DOHH2 (cell line): ENCODE measurements at regions not wholly inside any gene's neighbourhood (a gene's known extent, or its start where the extent isn't known, plus 50 kb on each side); places are given as distances from the start of the nearest gene placed in this dataset.

Source experiments
- CTCF ChIP-seq: fragments of 200-600 bp; sonication (generic); IDR thresholded peaks from one replicate; pipeline ENCODE4 v1.5.1; 2014; ENCODE audit warnings: antibody characterized with exemption, mild to moderate bottlenecking, low read depth, low read length; ENCODE audit not compliant: poor library complexity, severe bottlenecking
- EZH2phosphoT487 ChIP-seq: fragments of 200-600 bp; sonication (generic); IDR thresholded peaks from 2 replicates; pipeline ENCODE4 v1.6.1; 2017; ENCODE audit warnings: borderline replicate concordance, mild to moderate bottlenecking, antibody characterized with exemption, low read length, moderate library complexity, mixed read lengths

GRCh38 chr4:108425988-108426387 lies 194.4 kb upstream of the RPL34 start:
- no peak for TF ChIP-seq EZH2phosphoT487
- no peak for TF ChIP-seq CTCF
